IMR-90 (cell line): ENCODE measurements at regions not wholly inside any gene's neighbourhood (a gene's known extent, or its start where the extent isn't known, plus 50 kb on each side); places are given as distances from the start of the nearest gene placed in this dataset.

Source experiments
- ATAC-seq: fragments of 200-7000 bp; cut with Tn5 transposase; 2 replicates; pipeline ENCODE4 v1.9.1; 2020; ENCODE audit warnings: low read depth, mild to moderate bottlenecking, moderate library complexity
- BruUV-seq: library from RNA; stranded (reverse); fragments of 400-500 nt; replicated peaks from 2 replicates; lab custom pipeline; 2021; lab: Mats Ljungman, UMichigan
- CTCF ChIA-PET: fragments of 300-600 bp; formaldehyde crosslinking; extraction: SDS; loops from one replicate; lab custom pipeline; 2021; ENCODE audit warnings: antibody characterized with exemption; lab: Yijun Ruan, JAX
- POLR2A ChIA-PET: fragments of 300-600 bp; sonication (Branson Sonifier 250); formaldehyde crosslinking; loops from one replicate; lab custom pipeline; 2022; ENCODE audit warnings: antibody characterized with exemption; ENCODE audit not compliant: unreplicated experiment; lab: Charles Lee
- DNase-seq: peaks from one replicate; pipeline ENCODE4 v3.0.0; 2013
- H2AFZ ChIP-seq: replicated peaks from 2 replicates; pipeline ENCODE3; 2013; ENCODE audit warnings: low read length, mild to moderate bottlenecking; ENCODE audit not compliant: poor library complexity
- H2AK5ac ChIP-seq: 2 replicates; pipeline ENCODE4 v1.6.1; 2013; ENCODE audit warnings: low read depth, low read length, inconsistent platforms
- H2AK9ac ChIP-seq: replicated peaks from 2 replicates; pipeline ENCODE3; 2013; ENCODE audit warnings: mild to moderate bottlenecking, low read depth, low read length, moderate library complexity; ENCODE audit not compliant: poor library complexity
- H2BK120ac ChIP-seq: 2 replicates; pipeline ENCODE4 v1.6.1; 2013; ENCODE audit warnings: low read depth, low read length, inconsistent platforms
- H2BK15ac ChIP-seq: 3 replicates; pipeline ENCODE4 v1.6.1; 2013; ENCODE audit warnings: low read depth, low read length, inconsistent platforms
- H2BK20ac ChIP-seq: 2 replicates; pipeline ENCODE4 v1.6.1; 2013; ENCODE audit warnings: low read depth, mild to moderate bottlenecking, inconsistent platforms, low read length, moderate library complexity
- H2BK5ac ChIP-seq: 2 replicates; pipeline ENCODE4 v1.6.1; 2013; ENCODE audit warnings: mild to moderate bottlenecking, low read depth, low read length, inconsistent platforms; ENCODE audit not compliant: poor library complexity, severe bottlenecking
- H3K14ac ChIP-seq: replicated peaks from 2 replicates; pipeline ENCODE4 v1.6.1; 2013; ENCODE audit warnings: low read depth, low read length, inconsistent platforms
- H3K18ac ChIP-seq: 2 replicates; pipeline ENCODE4 v1.6.1; 2013; ENCODE audit warnings: low read depth, low read length, control low read depth
- H3K23ac ChIP-seq: 2 replicates; pipeline ENCODE4 v1.6.1; 2013; ENCODE audit warnings: low read depth, low read length, inconsistent platforms
- H3K27ac ChIP-seq: 2 replicates; pipeline ENCODE4 v1.5.1; 2013; ENCODE audit warnings: mild to moderate bottlenecking, control low read depth, low read length; ENCODE audit not compliant: insufficient read depth
- H3K27me3 ChIP-seq: 2 replicates; pipeline ENCODE4 v1.6.1; 2013; ENCODE audit warnings: low read length; ENCODE audit not compliant: control insufficient read depth, insufficient read depth
- H3K36me3 ChIP-seq: 2 replicates; pipeline ENCODE4 v1.6.1; 2013; ENCODE audit warnings: low read length, mixed read lengths; ENCODE audit not compliant: control insufficient read depth, insufficient read depth
- H3K4ac ChIP-seq: 2 replicates; pipeline ENCODE4 v1.6.1; 2013; ENCODE audit warnings: low read depth, low read length, inconsistent platforms
- H3K4me1 ChIP-seq: 2 replicates; pipeline ENCODE4 v1.6.1; 2013; ENCODE audit warnings: low read length, mixed read lengths; ENCODE audit not compliant: control insufficient read depth, insufficient read depth
- H3K4me2 ChIP-seq: 2 replicates; pipeline ENCODE4 v1.6.1; 2013; ENCODE audit warnings: low read depth, mild to moderate bottlenecking, control low read depth, low read length, moderate library complexity
- H3K4me3 ChIP-seq: 2 replicates; pipeline ENCODE4 v1.5.1; 2013; ENCODE audit warnings: low read depth, mild to moderate bottlenecking, control low read depth, low read length, moderate library complexity; ENCODE audit not compliant: insufficient read depth
- H3K56ac ChIP-seq: 2 replicates; pipeline ENCODE4 v1.6.1; 2013; ENCODE audit warnings: low read length, inconsistent platforms; ENCODE audit not compliant: insufficient read depth; ENCODE audit errors: extremely low read depth
- H3K79me1 ChIP-seq, 2 experiments: 2 replicates each; pipeline ENCODE4 v1.6.1; 2013; ENCODE audit warnings: low read length in 2 of 2, inconsistent platforms in 1 of 2, low read depth in 1 of 2
- H3K9ac ChIP-seq: 2 replicates; pipeline ENCODE4 v1.6.1; 2013; ENCODE audit warnings: low read depth, low read length, control low read depth
- H3K9me1 ChIP-seq: 2 replicates; pipeline ENCODE4 v1.6.1; 2013; ENCODE audit warnings: low read length, inconsistent platforms; ENCODE audit not compliant: insufficient read depth
- H3K9me3 ChIP-seq: 2 replicates; pipeline ENCODE4 v1.6.1; 2013; ENCODE audit warnings: low read length; ENCODE audit not compliant: control insufficient read depth, insufficient read depth
- H4K20me1 ChIP-seq: 2 replicates; pipeline ENCODE4 v1.6.1; 2013; ENCODE audit warnings: low read length, inconsistent platforms; ENCODE audit not compliant: insufficient read depth
- H4K5ac ChIP-seq: 2 replicates; pipeline ENCODE4 v1.6.1; 2013; ENCODE audit warnings: mild to moderate bottlenecking, low read depth, low read length, control low read depth
- H4K8ac ChIP-seq, 2 experiments: 2 replicates each; pipeline ENCODE4 v1.6.1; 2013; ENCODE audit warnings: low read depth in 2 of 2, low read length in 2 of 2, control low read depth in 1 of 2, inconsistent platforms in 1 of 2
- H4K91ac ChIP-seq: 2 replicates; pipeline ENCODE4 v1.6.1; 2013; ENCODE audit warnings: low read depth, low read length, inconsistent platforms; ENCODE audit not compliant: insufficient read depth
- BHLHE40 ChIP-seq: fragments of 150-350 bp; IDR thresholded peaks from 2 replicates; pipeline ENCODE4 v1.6.1; 2016; ENCODE audit warnings: mild to moderate bottlenecking, low read depth, low read length
- CEBPB ChIP-seq: IDR thresholded peaks from 2 replicates; pipeline ENCODE4 v1.6.1; 2012; ENCODE audit warnings: low read depth, low read length, improper control_type of control experiment
- CHD1 ChIP-seq: IDR thresholded peaks from 2 replicates; pipeline ENCODE4 v1.6.1; 2012; ENCODE audit warnings: low read depth, low read length, improper control_type of control experiment
- FOS ChIP-seq: fragments of 150-350 bp; IDR thresholded peaks from 2 replicates; pipeline ENCODE4 v1.6.1; 2016; ENCODE audit warnings: low read depth, low read length
- MAFK ChIP-seq: IDR thresholded peaks from 2 replicates; pipeline ENCODE4 v1.6.1; 2012; ENCODE audit warnings: low read depth, low read length, improper control_type of control experiment
- MAZ ChIP-seq: IDR thresholded peaks from 2 replicates; pipeline ENCODE4 v1.6.1; 2012; ENCODE audit warnings: low read depth, mild to moderate bottlenecking, low read length, improper control_type of control experiment, moderate library complexity, borderline replicate concordance
- MXI1 ChIP-seq: IDR thresholded peaks from 2 replicates; pipeline ENCODE4 v1.6.1; 2012; ENCODE audit warnings: low read depth, mild to moderate bottlenecking, low read length, moderate library complexity, borderline replicate concordance
- NFE2L2 ChIP-seq: fragments of 150-350 bp; IDR thresholded peaks from 2 replicates; pipeline ENCODE4 v1.6.1; 2016; ENCODE audit warnings: low read depth, mild to moderate bottlenecking, low read length
- POLR2A ChIP-seq: IDR thresholded peaks from 2 replicates; pipeline ENCODE4 v1.6.1; 2012; ENCODE audit warnings: mild to moderate bottlenecking, low read depth, low read length
- RAD21 ChIP-seq: IDR thresholded peaks from 2 replicates; pipeline ENCODE4 v1.6.1; 2012; ENCODE audit warnings: low read length, improper control_type of control experiment
- RCOR1 ChIP-seq: IDR thresholded peaks from 2 replicates; pipeline ENCODE4 v1.6.1; 2012; ENCODE audit warnings: mild to moderate bottlenecking, low read length, improper control_type of control experiment; ENCODE audit not compliant: insufficient replicate concordance
- RFX5 ChIP-seq: IDR thresholded peaks from 2 replicates; pipeline ENCODE4 v1.8.0; 2012; ENCODE audit warnings: low read depth, mild to moderate bottlenecking, low read length, moderate library complexity
- SMC3 ChIP-seq: fragments of 150-350 bp; IDR thresholded peaks from 2 replicates; pipeline ENCODE4 v1.6.1; 2016; ENCODE audit warnings: low read depth, mild to moderate bottlenecking, antibody characterized with exemption, low read length, moderate library complexity
- WGBS, 2 experiments: methylation state at CpG; one replicate each; pipeline versions ENCODE4 v1.1.5 to v1.1.7; 2013; ENCODE audit warnings: missing lambda C conversion rate in 2 of 2; ENCODE audit not compliant: insufficient read length in 1 of 2; ENCODE audit errors: extremely low coverage in 2 of 2; 5-methylcytosine and 5-hydroxymethylcytosine counted together
- dilution Hi-C: fragments of 300-500 bp; cut with HindIII; formaldehyde crosslinking; loops from one replicate; pipeline ENCODE4 v1.14.3; 2018; ENCODE audit warnings: low sequenced_read_pairs; ENCODE audit not compliant: unreplicated experiment
- in situ Hi-C: fragments of 300-500 bp; cut with MboI; formaldehyde crosslinking; loops from 3 replicates; pipeline ENCODE4 v1.14.3; 2019; ENCODE audit warnings: low sequenced_read_pairs, inconsistent platforms, mixed read lengths
- intact Hi-C: fragments of 100-400 bp; cut with micrococcal nuclease; formaldehyde crosslinking; loops from 2 replicates; pipeline ENCODE4 v1.10.0; 2022
- TF ChIP-seq, protein P1 (sequence below): fragments of 150-350 bp; IDR thresholded peaks from 2 replicates; pipeline ENCODE4 v1.6.1; 2017; ENCODE audit warnings: mild to moderate bottlenecking, antibody characterized with exemption, low read length, low read depth
- TF ChIP-seq, protein P2 (sequence below): fragments of 150-350 bp; IDR thresholded peaks from 2 replicates; pipeline ENCODE4 v1.6.1; 2016; ENCODE audit warnings: low read depth, mild to moderate bottlenecking, low read length, moderate library complexity, borderline replicate concordance
- TF ChIP-seq, protein P3 (sequence below): conservative IDR thresholded peaks from 2 replicates; pipeline ENCODE4 v1.5.1; 2012; ENCODE audit warnings: mild to moderate bottlenecking, low read depth, low read length, improper control_type of control experiment

DNA sequence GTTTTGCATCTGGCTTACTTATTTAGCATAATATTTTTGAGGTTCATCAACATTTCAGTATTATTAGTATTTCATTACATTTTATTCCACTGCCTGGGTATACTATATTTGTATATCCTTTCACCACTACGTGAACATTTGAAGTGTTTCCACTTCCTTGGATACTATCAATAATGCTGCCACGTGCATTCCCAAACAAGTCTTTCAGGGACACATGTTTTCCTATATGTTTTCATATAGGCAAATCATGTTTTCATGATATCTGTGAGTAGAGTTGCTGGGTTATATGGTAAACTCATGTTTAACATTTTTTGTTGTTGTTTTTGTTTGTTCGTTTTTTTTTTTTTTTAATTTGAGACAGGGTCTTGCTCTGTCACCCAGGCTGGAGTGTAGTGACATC is 380.1 kb downstream of the OMA1 start:
- dilution Hi-C loops (no loop called here), intact Hi-C loops (no loop called here), in situ Hi-C loops (no loop called here)
- H3K27me3 ChIP-seq, result no peaks in the 10 kb centered on the region
- BruUV-seq, result no TSS peak
- no peak overlapping the region for H2AFZ ChIP-seq
- no peak overlapping the region for H3K4me3 ChIP-seq
- CTCF ChIA-PET, result no interaction called here
- H3K4me1 ChIP-seq, result no peaks in the 10 kb centered on the region
- H2BK15ac ChIP-seq, result no peak overlapping the region
- no peak overlapping the region for H3K14ac ChIP-seq
- H3K27ac ChIP-seq, result no peak overlapping the region
- WGBS, 2 experiments, result no CpG with 5 or more reads among the region's 3 CpGs
- H3K4ac ChIP-seq, result no peak overlapping the region
- H4K8ac ChIP-seq, result no peak overlapping the region
- ATAC-seq (no peak), DNase-seq (no peak)
- H4K20me1 ChIP-seq, result no peaks in the 10 kb centered on the region
- no peak overlapping the region for H3K23ac ChIP-seq
- no peak for TF ChIP-seq SMC3
- no peak for TF ChIP-seq RFX5
- TF ChIP-seq BHLHE40, result no peak
- TF ChIP-seq, protein P1, sequence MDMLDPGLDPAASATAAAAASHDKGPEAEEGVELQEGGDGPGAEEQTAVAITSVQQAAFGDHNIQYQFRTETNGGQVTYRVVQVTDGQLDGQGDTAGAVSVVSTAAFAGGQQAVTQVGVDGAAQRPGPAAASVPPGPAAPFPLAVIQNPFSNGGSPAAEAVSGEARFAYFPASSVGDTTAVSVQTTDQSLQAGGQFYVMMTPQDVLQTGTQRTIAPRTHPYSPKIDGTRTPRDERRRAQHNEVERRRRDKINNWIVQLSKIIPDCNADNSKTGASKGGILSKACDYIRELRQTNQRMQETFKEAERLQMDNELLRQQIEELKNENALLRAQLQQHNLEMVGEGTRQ, result no peak
- TF ChIP-seq MAZ, result no peak
- no peak for TF ChIP-seq FOS
- no peak for TF ChIP-seq POLR2A
- no peak for TF ChIP-seq NFE2L2
- no peak for TF ChIP-seq CHD1
- TF ChIP-seq RAD21, result no peak
- TF ChIP-seq MAFK, result no peak
- TF ChIP-seq, protein P2, sequence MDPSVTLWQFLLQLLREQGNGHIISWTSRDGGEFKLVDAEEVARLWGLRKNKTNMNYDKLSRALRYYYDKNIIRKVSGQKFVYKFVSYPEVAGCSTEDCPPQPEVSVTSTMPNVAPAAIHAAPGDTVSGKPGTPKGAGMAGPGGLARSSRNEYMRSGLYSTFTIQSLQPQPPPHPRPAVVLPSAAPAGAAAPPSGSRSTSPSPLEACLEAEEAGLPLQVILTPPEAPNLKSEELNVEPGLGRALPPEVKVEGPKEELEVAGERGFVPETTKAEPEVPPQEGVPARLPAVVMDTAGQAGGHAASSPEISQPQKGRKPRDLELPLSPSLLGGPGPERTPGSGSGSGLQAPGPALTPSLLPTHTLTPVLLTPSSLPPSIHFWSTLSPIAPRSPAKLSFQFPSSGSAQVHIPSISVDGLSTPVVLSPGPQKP, result no peak
- TF ChIP-seq CEBPB, result no peak
- TF ChIP-seq MXI1, result no peak
- TF ChIP-seq RCOR1, result no peak
- TF ChIP-seq, protein P3, sequence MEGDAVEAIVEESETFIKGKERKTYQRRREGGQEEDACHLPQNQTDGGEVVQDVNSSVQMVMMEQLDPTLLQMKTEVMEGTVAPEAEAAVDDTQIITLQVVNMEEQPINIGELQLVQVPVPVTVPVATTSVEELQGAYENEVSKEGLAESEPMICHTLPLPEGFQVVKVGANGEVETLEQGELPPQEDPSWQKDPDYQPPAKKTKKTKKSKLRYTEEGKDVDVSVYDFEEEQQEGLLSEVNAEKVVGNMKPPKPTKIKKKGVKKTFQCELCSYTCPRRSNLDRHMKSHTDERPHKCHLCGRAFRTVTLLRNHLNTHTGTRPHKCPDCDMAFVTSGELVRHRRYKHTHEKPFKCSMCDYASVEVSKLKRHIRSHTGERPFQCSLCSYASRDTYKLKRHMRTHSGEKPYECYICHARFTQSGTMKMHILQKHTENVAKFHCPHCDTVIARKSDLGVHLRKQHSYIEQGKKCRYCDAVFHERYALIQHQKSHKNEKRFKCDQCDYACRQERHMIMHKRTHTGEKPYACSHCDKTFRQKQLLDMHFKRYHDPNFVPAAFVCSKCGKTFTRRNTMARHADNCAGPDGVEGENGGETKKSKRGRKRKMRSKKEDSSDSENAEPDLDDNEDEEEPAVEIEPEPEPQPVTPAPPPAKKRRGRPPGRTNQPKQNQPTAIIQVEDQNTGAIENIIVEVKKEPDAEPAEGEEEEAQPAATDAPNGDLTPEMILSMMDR, result no peak
- no peak overlapping the region for H4K91ac ChIP-seq
- no peak overlapping the region for H3K56ac ChIP-seq
- POLR2A ChIA-PET, result no interaction called here
- H4K5ac ChIP-seq, result no peak overlapping the region
- no peaks in the 10 kb centered on the region for H3K9me1 ChIP-seq
- H3K9me3 ChIP-seq, result no peaks in the 10 kb centered on the region
- H3K79me1 ChIP-seq, result no peaks in the 10 kb centered on the region
- H2AK5ac ChIP-seq, result no peak overlapping the region
- H2BK20ac ChIP-seq, result no peak overlapping the region
- H3K36me3 ChIP-seq, result no peaks in the 10 kb centered on the region
- H2BK5ac ChIP-seq, result no peak overlapping the region
- H2BK120ac ChIP-seq, result no peak overlapping the region
- no peak overlapping the region for H3K18ac ChIP-seq
- H2AK9ac ChIP-seq, result no peak overlapping the region
- H3K9ac ChIP-seq, result no peak overlapping the region
- no peak overlapping the region for H3K4me2 ChIP-seq
